ENCODE measurements at regions not wholly inside any gene's neighbourhood (a gene's known extent, or its start where the extent isn't known, plus 50 kb on each side); places are given as distances from the start of the nearest gene placed in this dataset.
"Not testable (repeated sequence)": the region's sequence is repeated elsewhere in the genome, so short reads cannot be mapped to it uniquely, and the experiment has no call there.

DNA sequence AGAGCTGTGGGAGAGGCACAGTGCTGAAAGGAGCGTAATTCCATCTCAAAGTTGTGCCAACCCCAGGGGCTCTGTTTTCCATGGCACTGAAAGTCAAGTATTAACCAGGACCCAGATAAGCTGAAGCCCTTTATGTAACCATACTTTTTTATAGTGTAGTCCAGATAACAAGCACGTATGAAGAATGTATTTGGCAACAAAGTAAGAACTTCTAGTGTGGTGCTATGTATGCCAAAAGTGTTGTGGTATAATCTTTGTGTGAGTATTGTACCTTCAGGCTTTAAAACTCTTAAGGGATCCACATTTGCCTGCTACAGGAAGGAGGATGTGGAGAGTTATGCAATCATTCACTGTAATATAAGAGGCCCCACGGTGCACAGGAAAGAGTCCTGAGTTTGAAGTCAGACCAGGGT lies 129.4 kb downstream of the IBTK start:
- DNase-seq: no peak

DNA sequence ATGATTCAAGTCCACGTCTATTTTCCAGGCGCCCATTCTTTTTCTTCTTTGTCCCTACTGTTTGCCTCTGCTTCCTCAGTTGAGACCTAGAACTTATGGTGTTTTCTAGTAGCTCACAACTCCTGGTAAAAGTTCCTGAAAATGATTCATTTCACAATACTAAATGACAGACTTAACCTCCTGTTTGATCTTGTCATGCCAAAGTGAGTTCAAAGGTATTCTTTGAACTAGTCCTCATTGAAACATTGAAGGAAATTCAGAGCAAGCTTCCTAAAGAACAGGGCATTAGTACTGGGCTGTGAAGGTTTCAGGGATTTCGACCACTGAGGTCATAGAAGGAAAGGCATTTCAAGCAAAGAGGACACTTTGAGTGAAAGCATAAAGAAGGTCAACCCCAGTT lies 132.8 kb downstream of the IBTK start:
- no peak for DNase-seq

GRCh38 chr6:82113231-82113630 lies 134.3 kb downstream of the IBTK start:
- DNase-seq: no peak

DNA sequence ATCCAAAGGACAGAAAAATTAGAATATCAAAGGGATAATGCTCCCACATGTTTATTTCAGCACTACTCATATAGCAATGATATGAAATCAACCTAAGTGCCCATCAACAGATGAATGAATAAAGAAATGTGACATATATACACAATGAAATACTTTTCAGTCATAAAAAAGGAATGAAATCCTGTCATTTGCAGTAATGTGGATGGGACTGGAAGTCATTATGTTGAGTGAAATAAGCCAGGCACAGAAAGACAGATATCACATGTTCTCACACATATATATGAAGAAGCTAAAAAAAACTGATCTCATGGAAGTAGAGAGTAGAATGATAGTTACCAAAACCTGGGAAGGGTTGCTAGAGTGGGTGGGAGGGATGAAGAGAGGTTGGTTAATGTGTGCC lies 135.7 kb downstream of the IBTK start:
- no peak for DNase-seq

DNA sequence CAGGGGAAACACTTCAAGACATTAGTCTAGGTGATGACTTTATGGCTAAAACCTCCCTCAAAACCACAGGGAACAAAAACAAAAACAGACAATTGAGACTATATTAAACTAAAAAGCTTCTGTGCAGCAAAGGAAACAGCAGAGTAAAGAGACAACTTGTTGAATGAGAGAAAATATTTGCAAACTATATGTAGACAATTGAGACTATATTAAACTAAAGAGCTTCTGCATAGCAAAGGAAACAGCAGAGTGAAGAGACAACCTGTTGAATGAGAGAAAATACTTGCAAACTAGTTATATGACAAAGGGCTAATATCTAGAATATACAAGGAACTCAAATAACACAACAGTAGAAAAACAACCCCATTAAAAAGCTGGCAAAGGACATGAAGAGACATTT lies 136.4 kb downstream of the IBTK start:
- DNase-seq: no peak

DNA sequence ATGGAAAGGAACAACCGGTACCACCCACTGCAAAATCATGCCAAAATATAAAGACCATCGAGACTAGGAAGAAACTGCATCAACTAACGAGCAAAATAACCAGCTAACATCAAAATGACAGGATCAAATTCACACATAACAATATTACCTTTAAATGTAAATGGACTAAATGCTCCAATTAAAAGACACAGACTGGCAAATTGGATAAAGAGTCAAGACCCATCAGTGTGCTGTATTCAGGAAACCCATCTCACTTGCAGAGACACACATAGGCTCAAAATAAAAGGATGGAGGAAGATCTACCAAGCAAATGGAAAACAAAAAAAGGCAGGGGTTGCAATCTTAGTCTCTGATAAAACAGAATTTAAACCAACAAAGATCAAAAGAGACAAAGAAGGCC lies 144.4 kb downstream of the IBTK start:
- DNase-seq: not testable (repeated sequence)

- not testable (repeated sequence) for DNase-seq
These were observed 146.0 kb downstream of the IBTK start for GRCh38 chr6:82101374-82102114.

DNA sequence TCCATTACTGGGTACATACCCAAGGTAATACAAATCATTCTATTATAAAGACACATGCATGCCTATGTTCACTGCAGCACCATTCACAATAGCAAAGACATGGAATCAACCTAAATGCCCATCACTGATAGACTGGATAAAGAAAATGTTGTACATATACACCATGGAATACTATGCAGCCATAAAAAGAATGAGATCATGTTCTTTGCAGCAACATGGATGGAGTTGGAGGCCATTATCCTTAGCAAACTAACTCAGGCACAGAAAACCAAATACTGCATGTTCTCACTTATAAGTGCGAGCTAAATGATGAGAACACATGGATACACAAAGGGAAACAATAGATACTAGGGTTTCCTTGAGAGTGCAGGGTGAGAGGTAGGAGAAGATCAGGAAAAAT lies 146.8 kb downstream of the IBTK start:
- DNase-seq: not testable (repeated sequence)

- DNase-seq: no peak
These were observed 149.9 kb downstream of the IBTK start for GRCh38 chr6:82097676-82098075.

- DNase-seq: no peak
These were observed 152.5 kb downstream of the IBTK start for GRCh38 chr6:82095091-82095490.

GRCh38 chr6:82094166-82094806 lies 153.3 kb downstream of the IBTK start:
- DNase-seq: no peak

DNA sequence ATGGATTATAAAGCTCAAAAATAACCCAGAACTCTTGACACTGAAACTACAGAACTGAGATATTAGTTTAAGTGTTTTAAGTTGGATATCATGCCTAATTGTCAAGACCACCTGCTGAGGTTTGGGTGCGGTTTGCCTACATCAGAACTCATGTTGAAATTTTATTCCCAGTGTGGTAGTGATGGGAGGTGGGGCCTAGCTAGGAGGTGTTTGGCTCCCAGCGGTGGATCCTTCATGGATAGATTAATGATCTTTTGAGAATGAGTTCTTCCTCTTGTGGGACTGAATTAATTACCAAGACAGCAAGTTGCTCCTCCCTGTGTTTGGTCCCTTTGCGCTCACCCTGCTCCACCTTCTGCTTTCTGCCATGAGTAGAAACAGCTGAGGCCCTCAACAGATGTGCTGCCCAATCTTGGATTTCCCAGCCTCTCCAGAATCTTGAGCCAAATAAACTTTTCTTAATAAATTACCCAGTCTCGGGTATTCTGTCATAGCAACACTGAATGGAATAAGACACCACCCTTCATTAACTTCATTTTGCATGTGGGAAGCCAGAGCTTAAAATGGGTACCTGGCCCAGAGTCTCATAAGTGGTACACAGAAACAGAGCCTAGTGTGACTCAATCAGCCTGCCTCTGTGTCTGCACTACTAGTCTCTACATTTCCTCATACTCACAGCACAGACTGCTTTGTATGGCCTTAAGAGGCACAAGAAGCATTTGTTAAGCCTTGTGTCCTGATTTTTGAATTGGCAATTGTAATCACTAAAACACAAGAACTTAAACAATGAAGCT lies 158.4 kb downstream of the IBTK start:
- DNase-seq: no peak

DNA sequence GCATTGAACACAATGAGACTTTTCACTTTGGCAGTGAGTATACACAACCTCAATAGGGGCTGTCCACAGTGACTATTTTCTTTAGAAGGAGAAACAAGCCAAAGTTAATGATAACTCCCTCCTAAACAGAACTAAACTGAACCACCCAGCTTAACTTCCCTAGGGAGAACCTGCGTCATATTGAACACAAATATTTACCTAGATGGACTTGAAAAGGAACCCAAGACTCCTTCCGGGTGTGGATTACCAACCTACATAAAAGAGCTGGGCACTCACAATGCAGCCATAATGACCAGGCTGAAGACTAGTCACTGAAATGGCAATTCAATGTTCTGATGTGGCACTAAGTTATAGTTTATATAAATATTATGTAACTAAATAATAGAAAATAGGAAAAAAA lies 160.6 kb downstream of the IBTK start:
- DNase-seq: no peak

DNA sequence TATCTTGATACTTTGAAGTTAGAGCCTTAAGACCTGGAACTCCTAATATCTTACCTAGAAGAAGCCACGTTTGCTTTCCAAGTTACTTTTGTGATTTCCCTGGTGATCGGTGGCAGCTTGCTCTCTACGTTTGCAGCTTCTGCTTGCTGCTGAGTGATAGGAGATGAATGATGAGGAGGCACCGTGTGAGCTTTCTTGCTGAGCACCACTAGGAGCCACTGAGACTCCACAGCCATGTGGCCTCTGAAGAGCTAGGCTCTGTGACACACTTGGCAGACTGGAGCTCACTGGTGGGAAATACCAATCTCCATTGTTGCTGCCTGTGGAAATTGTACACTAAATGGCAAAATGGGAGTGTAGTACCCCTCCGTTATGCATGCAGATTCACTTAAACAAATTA lies 161.8 kb downstream of the IBTK start:
- no peak for DNase-seq

GRCh38 chr6:82084324-82084920 lies 163.1 kb downstream of the IBTK start:
- DNase-seq: peak in 1 of 2 experiments; percentile 10

- no peak for DNase-seq
These were observed 163.9 kb downstream of the IBTK start for GRCh38 chr6:82083646-82084045.

DNA sequence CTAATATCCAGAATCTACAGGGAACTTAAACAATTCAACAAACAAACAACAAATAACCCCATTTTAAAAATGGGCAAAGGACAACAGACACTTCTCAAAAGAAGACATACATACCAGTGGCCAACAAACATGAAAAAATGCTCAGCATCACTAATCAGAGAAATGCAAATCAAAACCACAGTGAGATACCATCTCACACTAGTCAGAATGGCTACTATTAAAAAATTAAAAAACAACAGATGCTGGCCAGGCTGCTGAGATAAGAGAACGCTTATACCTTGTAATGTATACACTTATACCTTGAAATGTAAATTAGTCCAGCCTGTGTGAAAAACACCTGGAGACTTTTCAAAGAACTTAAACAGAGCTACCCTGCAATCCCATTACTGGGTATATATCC lies 166.8 kb downstream of the IBTK start:
- DNase-seq: no peak

GRCh38 chr6:82078286-82078908 lies 169.1 kb downstream of the IBTK start:
- DNase-seq: no peak

DNA sequence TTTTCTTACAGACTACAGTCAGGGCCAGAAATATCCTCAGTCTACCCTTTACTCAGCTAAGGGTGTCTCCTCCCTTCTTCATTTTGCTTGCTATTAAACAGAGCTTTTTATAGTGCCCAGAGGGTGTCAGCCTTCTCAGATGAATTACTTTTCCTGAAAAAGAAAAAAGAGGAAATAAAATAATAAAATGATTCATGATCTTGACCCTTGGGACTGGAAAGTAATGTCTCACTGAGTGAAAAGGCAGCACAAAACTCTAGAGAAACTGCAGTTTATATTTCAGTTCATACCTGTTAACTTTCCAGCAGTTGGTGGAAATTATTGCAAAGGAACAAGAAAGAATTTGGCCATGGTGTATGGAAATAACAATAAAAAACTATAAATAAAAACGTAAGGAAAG lies 170.6 kb downstream of the IBTK start:
- DNase-seq: no peak

- no peak for DNase-seq
These were observed 173.0 kb downstream of the IBTK start for GRCh38 chr6:82074556-82074955.

- peak in 1 of 2 experiments; percentile 26 for DNase-seq
These were observed 174.1 kb downstream of the IBTK start for GRCh38 chr6:82073484-82073883.

DNA sequence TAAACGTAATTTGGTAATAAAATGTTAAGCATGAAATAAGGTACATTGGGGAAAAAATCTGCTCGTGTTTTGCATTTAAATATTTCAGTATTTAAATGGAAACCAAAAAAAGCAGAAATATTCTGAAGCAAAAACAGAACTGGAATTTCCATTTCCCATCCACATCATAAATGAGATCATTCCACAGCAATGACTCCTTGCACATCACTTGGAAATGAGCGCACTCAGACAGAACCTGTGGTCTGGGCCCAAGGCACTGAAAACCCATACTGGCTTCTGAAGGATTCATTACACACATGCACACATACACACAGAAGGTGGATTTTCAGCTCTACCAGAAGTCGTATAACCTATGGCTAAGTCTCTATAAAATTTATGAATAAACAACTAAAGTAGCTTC lies 174.8 kb downstream of the IBTK start:
- DNase-seq: no peak

- peak; percentile 62 to 92 for DNase-seq
These were observed 175.4 kb downstream of the IBTK start for GRCh38 chr6:82072121-82072521.
